ENCODE measurements at regions not wholly inside any gene's neighbourhood (a gene's known extent, or its start where the extent isn't known, plus 50 kb on each side); places are given as distances from the start of the nearest gene placed in this dataset.

- no peak for DNase-seq
Observed at GRCh38 chr6:155970472-155970871, 514.8 kb upstream of the NOX3 start.

GRCh38 chr6:155968921-155969320, 513.3 kb upstream of the NOX3 start:
- no peak for DNase-seq

- no peak for DNase-seq
Observed at GRCh38 chr6:155967322-155967721, 511.7 kb upstream of the NOX3 start.

- DNase-seq: no peak
Observed at GRCh38 chr6:155964544-155964943, 508.9 kb upstream of the NOX3 start.

GRCh38 chr6:155962276-155962675, 506.6 kb upstream of the NOX3 start:
- no peak for DNase-seq

- DNase-seq: peak; percentile 90
Observed at GRCh38 chr6:155959898-155960495, 504.4 kb upstream of the NOX3 start.

GRCh38 chr6:155958550-155958949, 502.9 kb upstream of the NOX3 start:
- DNase-seq: peak; percentile 48

GRCh38 chr6:155955038-155955437, 499.4 kb upstream of the NOX3 start:
- DNase-seq: no peak

GRCh38 chr6:155954149-155954548, 498.5 kb upstream of the NOX3 start:
- DNase-seq: no peak

- DNase-seq: no peak
Observed at GRCh38 chr6:155949256-155949655, 493.6 kb upstream of the NOX3 start.

- DNase-seq: no peak
Observed at GRCh38 chr6:155946860-155947259, 491.2 kb upstream of the NOX3 start.

- DNase-seq: no peak
Observed at GRCh38 chr6:155943635-155944034, 488.0 kb upstream of the NOX3 start.

- DNase-seq: no peak
Observed at GRCh38 chr6:155939253-155939652, 483.6 kb upstream of the NOX3 start.

GRCh38 chr6:155936551-155936950, 480.9 kb upstream of the NOX3 start:
- DNase-seq: no peak

GRCh38 chr6:155936127-155936526, 480.5 kb upstream of the NOX3 start:
- DNase-seq: no peak

GRCh38 chr6:155916846-155917624, 461.4 kb upstream of the NOX3 start:
- DNase-seq: no peak

GRCh38 chr6:155915651-155916050, 460.0 kb upstream of the NOX3 start:
- DNase-seq: no peak

- DNase-seq: no peak
Observed at GRCh38 chr6:155913816-155914215, 458.2 kb upstream of the NOX3 start.

GRCh38 chr6:155909710-155910109, 454.1 kb upstream of the NOX3 start:
- peak; percentile 14 for DNase-seq

- DNase-seq: peak; percentile 15
Observed at GRCh38 chr6:155895641-155896040, 440.0 kb upstream of the NOX3 start.

- no peak for DNase-seq
Observed at GRCh38 chr6:155894758-155895157, 439.1 kb upstream of the NOX3 start.

- DNase-seq: no peak
Observed at GRCh38 chr6:155894262-155894661, 438.6 kb upstream of the NOX3 start.

GRCh38 chr6:155890409-155890808, 434.8 kb upstream of the NOX3 start:
- no peak for DNase-seq

GRCh38 chr6:155889410-155889809, 433.8 kb upstream of the NOX3 start:
- DNase-seq: no peak

- DNase-seq: no peak
Observed at GRCh38 chr6:155887421-155887820, 431.8 kb upstream of the NOX3 start.
